Osteoblast (primary cell): ENCODE measurements at regions not wholly inside any gene's neighbourhood (a gene's known extent, or its start where the extent isn't known, plus 50 kb on each side); places are given as distances from the start of the nearest gene placed in this dataset. TPM values are rescaled to one million over a fixed set of nuclear protein-coding genes. Genes with fewer than 3 reads are reported as not detected.
"Not testable (repeated sequence)": the region's sequence is repeated elsewhere in the genome, so short reads cannot be mapped to it uniquely, and the experiment has no call there.

ENCODE experiments used
- DNase-seq: peaks from one replicate; pipeline ENCODE4 v3.0.0; 2011; ENCODE audit warnings: low spot score, mixed read lengths; ENCODE audit not compliant: insufficient read length; ENCODE audit errors: missing footprints
- H2AFZ ChIP-seq: 2 replicates; pipeline ENCODE4 v1.6.0; 2011; ENCODE audit warnings: mild to moderate bottlenecking, low read length
- H3K27ac ChIP-seq: 2 replicates; pipeline ENCODE4 v1.5.1; 2011; ENCODE audit warnings: mild to moderate bottlenecking, low read depth, low read length, moderate library complexity
- H3K27me3 ChIP-seq: 2 replicates; pipeline ENCODE4 v1.6.0; 2012; ENCODE audit warnings: mild to moderate bottlenecking, control low read depth, inconsistent platforms, low read length, moderate library complexity; ENCODE audit not compliant: insufficient read depth
- H3K36me3 ChIP-seq: 2 replicates; pipeline ENCODE4 v1.5.1; 2011; ENCODE audit warnings: mild to moderate bottlenecking, low read length, control low read depth, moderate library complexity; ENCODE audit not compliant: insufficient read depth
- H3K4me1 ChIP-seq: 2 replicates; pipeline ENCODE4 v1.5.1; 2011; ENCODE audit warnings: mild to moderate bottlenecking, low read length, control low read depth, moderate library complexity; ENCODE audit not compliant: insufficient read depth
- H3K4me2 ChIP-seq: 2 replicates; pipeline ENCODE4 v1.6.0; 2011; ENCODE audit warnings: mild to moderate bottlenecking, low read length; ENCODE audit not compliant: insufficient read depth
- H3K4me3 ChIP-seq: fragments of 200-600 bp; sonication (generic); 3 replicates; pipeline ENCODE4 v1.5.1; 2012; ENCODE audit warnings: mild to moderate bottlenecking, low read length, inconsistent platforms; ENCODE audit not compliant: insufficient read depth
- H3K79me2 ChIP-seq: 2 replicates; pipeline ENCODE4 v1.6.0; 2012; ENCODE audit warnings: mild to moderate bottlenecking, low read length, control low read depth, inconsistent platforms; ENCODE audit not compliant: insufficient read depth
- H3K9me3 ChIP-seq: 2 replicates; pipeline ENCODE4 v1.5.1; 2011; ENCODE audit warnings: low read depth, low read length, control low read depth
- H4K20me1 ChIP-seq: 2 replicates; pipeline ENCODE4 v1.6.0; 2012; ENCODE audit warnings: mild to moderate bottlenecking, low read length, control low read depth; ENCODE audit not compliant: insufficient read depth
- CTCF ChIP-seq: IDR thresholded peaks from 2 replicates; pipeline ENCODE4 v1.5.1; 2011; ENCODE audit warnings: mild to moderate bottlenecking, low read depth, low read length, moderate library complexity; ENCODE audit errors: extremely low read depth
- small RNA-seq: library from RNA; depleted of rRNA; stranded (forward); fragments of <200 nt; gene quantifications from one replicate; pipeline ENCODE3, GENCODE V24; 2012

GRCh38 chr6:167238146-167238693 lies 52.9 kb upstream of the UNC93A start:
- Histone ChIP-seq H3K9me3 (no peaks in the 10 kb centered on the region), H3K4me3 (no peak overlapping the region), H3K36me3 (no peaks in the 10 kb centered on the region), H3K4me2 (no peak overlapping the region), H3K27ac (no peak overlapping the region), H3K4me1 (no peaks in the 10 kb centered on the region), H4K20me1 (no peaks in the 10 kb centered on the region), H3K79me2 (no peaks in the 10 kb centered on the region), H2AFZ (no peak overlapping the region), H3K27me3 (no peaks in the 10 kb centered on the region)
- peak; percentile 68 for DNase-seq
- TF ChIP-seq CTCF, result no peak

- Histone ChIP-seq H3K9me3 (no peaks in the 10 kb centered on the region), H3K4me1 (no peaks in the 10 kb centered on the region), H4K20me1 (no peaks in the 10 kb centered on the region), H3K27me3 (no peaks in the 10 kb centered on the region), H3K4me2 (no peak overlapping the region), H3K27ac (no peak overlapping the region), H3K79me2 (no peaks in the 10 kb centered on the region), H3K4me3 (no peak overlapping the region), H3K36me3 (no peaks in the 10 kb centered on the region), H2AFZ (no peak overlapping the region)
- DNase-seq, result peak; percentile 36
- no peak for TF ChIP-seq CTCF
Measured at GRCh38 chr6:167238694-167239467, 52.2 kb upstream of the UNC93A start.

- not testable (repeated sequence) for H3K36me3 ChIP-seq
Measured at GRCh38 chr6:167239470-167239869, 51.6 kb upstream of the UNC93A start.

GRCh38 chr6:167240034-167240541 lies 51.0 kb upstream of the UNC93A start:
- H3K9me3 ChIP-seq, result no peaks in the 10 kb centered on the region
- no peaks in the 10 kb centered on the region for H3K36me3 ChIP-seq
- no peaks in the 10 kb centered on the region for H3K79me2 ChIP-seq
- H4K20me1 ChIP-seq, result no peaks in the 10 kb centered on the region
- no peak overlapping the region for H3K27ac ChIP-seq
- H2AFZ ChIP-seq, result no peak overlapping the region
- no peak overlapping the region for H3K4me3 ChIP-seq
- no peaks in the 10 kb centered on the region for H3K27me3 ChIP-seq
- DNase-seq, result peak; percentile 38
- H3K4me2 ChIP-seq, result no peak overlapping the region
- TF ChIP-seq CTCF, result no peak
- no peaks in the 10 kb centered on the region for H3K4me1 ChIP-seq

More at GRCh38 chr6:167239470-167239869, 51.6 kb upstream of the UNC93A start:
- H3K79me2 ChIP-seq, H3K9me3 ChIP-seq, DNase-seq, H3K4me3 ChIP-seq, H2AFZ ChIP-seq, H4K20me1 ChIP-seq, H3K27ac ChIP-seq, H3K4me1 ChIP-seq, H3K27me3 ChIP-seq, H3K4me2 ChIP-seq: not testable (repeated sequence)

Small RNA genes lying in the stretch of these regions (small RNA-seq; reads per million reads assigned to genes)
- gene AL353747.1, result not detected
